Coronary artery (tissue), 2 donors: ENCODE measurements at regions not wholly inside any gene's neighbourhood (a gene's known extent, or its start where the extent isn't known, plus 50 kb on each side); places are given as distances from the start of the nearest gene placed in this dataset.
A peak's percentile ranks its signal among the peaks of the same experiment; 100 is the strongest.

Experiments used
- DNase-seq: peaks from one replicate; pipeline ENCODE4 v3.0.0-alpha.2; 2017; ENCODE audit warnings: low spot score
- H3K27ac ChIP-seq, 2 donors: fragments of 200-600 bp; sonication (generic); one replicate each; pipeline ENCODE4 v1.5.1; 2016 to 2019
- H3K4me3 ChIP-seq: fragments of 200-600 bp; sonication (generic); 2 replicates; pipeline ENCODE4 v1.5.1; 2016; ENCODE audit warnings: mild to moderate bottlenecking, moderate library complexity
- CTCF ChIP-seq: fragments of 200-600 bp; sonication (generic); IDR thresholded peaks from one replicate; pipeline ENCODE4 v1.5.1; 2019; ENCODE audit warnings: antibody characterized with exemption

- H3K27ac ChIP-seq = no peak overlapping the region
- no peak for DNase-seq
- no peak overlapping the region for H3K4me3 ChIP-seq
- TF ChIP-seq CTCF = no peak
These were observed 217.9 kb upstream of the CIBAR2 start for GRCh38 chr16:85330006-85330693.

- H3K27ac ChIP-seq = no peak overlapping the region
- no peak overlapping the region for H3K4me3 ChIP-seq
- peak; percentile 14 for TF ChIP-seq CTCF
- no peak for DNase-seq
These were observed 218.5 kb upstream of the CIBAR2 start for GRCh38 chr16:85330694-85331188.

- no peak for TF ChIP-seq CTCF
These were observed 219.4 kb upstream of the CIBAR2 start for GRCh38 chr16:85331688-85332087.

GRCh38 chr16:85332175-85332574, 219.9 kb upstream of the CIBAR2 start:
- Histone ChIP-seq H3K27ac (no peak overlapping the region), H3K4me3 (no peak overlapping the region)
- TF ChIP-seq CTCF = no peak
- DNase-seq = no peak

More at GRCh38 chr16:85331688-85332087, 219.4 kb upstream of the CIBAR2 start:
- Histone ChIP-seq H3K4me3 (no peak overlapping the region), H3K27ac (no peak overlapping the region)
- DNase-seq = no peak

GRCh38 chr16:85333337-85333736, 221.1 kb upstream of the CIBAR2 start:
- Histone ChIP-seq H3K4me3 (no peak overlapping the region), H3K27ac (no peak overlapping the region)
- no peak for TF ChIP-seq CTCF
- no peak for DNase-seq

GRCh38 chr16:85333744-85334640, 221.7 kb upstream of the CIBAR2 start:
- no peak overlapping the region for H3K27ac ChIP-seq
- DNase-seq = no peak
- no peak overlapping the region for H3K4me3 ChIP-seq
- TF ChIP-seq CTCF = no peak
